Retina (tissue), 1 donor: ENCODE measurements at regions not wholly inside any gene's neighbourhood (a gene's known extent, or its start where the extent isn't known, plus 50 kb on each side); places are given as distances from the start of the nearest gene placed in this dataset.
A peak's percentile ranks its signal among the peaks of the same experiment; 100 is the strongest.

ENCODE experiments used
- DNase-seq: peaks from one replicate; pipeline ENCODE4 v3.0.0-alpha.2; 2016

DNA sequence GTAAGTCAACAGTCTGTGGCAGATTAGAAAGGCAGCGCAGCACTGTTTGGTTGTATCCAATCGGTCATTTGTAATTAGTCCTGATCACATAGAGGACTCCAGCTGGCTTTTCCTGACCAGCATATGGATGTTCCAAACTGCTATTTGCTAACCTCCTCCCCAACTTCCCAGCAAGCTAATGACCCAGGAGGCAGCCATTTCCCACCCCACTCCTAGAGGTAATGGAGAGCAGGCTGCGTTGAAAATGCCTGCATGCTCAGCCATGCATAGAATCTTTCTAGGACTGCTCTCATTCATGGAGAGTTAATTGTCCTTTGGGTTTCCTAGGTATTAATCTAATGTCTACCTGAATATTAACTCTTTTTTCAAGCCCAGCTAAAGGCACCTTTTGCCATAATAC is 850.6 kb upstream of the WWC1 start:
- DNase-seq = peak; percentile 41

DNA sequence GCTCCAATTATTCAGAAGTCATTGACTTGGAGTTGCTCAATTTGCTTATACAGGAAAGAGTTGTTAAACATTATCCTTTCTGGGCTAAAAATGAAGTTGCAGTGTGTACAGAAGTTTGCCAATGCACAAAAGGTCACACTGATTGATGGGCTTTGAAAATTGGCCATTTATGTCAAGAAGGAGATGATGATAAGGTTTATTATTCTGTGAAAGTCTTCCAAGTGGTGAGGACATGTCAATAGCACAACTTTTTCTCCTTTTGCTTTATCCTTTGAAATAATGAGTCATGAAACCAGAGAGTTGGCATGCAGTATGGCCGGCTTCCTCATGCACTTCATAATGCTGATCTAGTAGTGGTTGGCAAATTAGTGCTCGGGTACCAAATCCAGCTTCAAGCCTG is 848.5 kb upstream of the WWC1 start:
- no peak for DNase-seq

DNA sequence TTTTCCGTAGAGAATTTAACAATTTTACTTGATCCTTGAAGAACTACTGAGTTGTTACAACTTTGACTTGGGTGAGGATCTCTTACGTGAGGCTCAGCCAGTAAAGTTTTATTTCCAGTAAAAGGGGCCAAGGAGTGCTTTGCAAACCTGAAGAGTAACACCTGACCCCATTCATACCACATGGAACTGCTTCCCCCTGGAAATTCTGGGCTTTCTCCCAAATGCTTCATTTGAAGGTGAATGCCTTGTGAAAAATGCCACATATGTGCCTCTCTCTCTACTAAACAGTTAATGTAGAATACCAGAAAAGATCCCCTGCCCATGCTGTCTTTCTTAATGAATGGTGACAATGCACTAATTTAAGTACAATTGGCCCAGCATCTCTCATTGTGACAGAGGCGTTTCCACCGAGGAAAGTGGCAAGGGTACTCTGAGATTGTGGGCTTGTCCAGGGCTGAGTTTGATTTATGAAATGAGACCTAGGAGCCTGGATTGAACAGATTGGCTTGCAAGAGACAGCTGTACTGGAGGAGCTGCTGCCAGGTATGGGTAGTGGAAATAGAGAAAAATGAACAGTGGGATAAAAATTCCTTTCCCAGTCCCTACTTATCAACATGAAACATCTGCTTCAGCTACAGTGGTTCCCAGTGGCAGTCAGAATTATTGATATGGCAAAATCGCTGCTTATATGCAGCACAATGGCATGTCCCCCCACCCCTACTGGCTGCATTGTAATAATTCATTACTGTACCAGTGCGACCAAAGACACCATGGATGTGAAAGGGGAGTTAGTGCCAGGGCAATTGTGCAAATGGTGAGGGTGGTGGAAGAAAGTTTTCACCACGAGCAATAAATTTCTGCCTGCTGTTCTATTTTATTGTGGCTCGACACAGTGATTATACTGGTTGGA is 843.7 kb upstream of the WWC1 start:
- DNase-seq = peak; percentile 25

DNA sequence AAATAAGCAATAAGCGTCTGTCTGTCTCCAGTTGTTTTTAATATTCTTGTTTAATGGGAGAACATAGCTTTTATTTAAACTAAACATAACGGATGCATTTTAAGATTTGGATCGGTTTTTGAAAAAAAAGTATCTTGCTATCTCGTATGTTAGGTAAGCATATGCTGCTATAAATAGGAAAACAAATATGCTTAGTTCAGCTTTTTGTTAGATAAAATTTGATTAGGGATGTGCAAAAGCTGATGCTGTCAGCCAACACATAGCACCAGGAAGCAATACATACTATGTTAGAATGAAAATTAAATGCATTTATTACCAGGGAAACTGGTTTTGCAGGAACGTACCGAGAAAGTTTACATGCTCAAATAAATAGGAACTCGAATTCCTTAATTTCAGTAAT is 843.1 kb upstream of the WWC1 start:
- no peak for DNase-seq

DNA sequence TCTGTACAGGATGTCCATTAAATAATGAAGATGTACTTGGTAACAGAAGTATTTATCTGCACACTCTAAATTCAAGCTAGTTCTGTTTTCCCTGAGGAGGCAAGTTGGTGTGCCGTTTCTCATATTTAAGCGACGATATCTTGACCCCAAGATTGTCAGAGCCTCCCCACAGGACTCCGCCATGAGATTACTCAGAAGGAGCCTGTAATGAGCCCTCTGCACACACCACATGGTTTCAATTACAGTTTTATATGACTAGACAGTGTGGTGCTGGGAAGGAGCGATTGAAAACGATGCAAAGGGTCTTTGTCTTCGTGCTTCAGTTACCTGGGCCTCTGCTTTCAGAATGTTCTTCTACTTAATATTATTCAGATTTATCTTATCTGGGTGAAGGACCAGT is 840.4 kb upstream of the WWC1 start:
- no peak for DNase-seq

DNA sequence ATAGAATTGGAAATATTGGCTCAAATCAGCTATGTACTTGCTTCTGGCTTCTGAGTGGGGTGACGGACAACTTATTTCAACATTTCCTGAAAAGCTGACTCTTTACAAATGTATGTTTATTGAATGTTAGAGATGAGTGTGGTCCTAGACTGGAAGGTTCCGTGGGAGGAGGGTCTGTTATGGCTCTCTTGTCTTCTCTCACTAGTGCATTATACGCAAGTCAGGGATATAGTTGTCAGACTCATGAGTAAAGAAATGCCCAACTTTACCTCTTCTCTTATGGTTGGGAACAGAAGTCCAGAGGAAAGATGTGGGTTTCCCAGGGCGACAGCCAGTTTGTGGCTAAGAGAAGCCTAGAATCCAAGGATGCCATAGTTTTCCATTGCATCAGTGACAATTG is 839.3 kb upstream of the WWC1 start:
- no peak for DNase-seq

DNA sequence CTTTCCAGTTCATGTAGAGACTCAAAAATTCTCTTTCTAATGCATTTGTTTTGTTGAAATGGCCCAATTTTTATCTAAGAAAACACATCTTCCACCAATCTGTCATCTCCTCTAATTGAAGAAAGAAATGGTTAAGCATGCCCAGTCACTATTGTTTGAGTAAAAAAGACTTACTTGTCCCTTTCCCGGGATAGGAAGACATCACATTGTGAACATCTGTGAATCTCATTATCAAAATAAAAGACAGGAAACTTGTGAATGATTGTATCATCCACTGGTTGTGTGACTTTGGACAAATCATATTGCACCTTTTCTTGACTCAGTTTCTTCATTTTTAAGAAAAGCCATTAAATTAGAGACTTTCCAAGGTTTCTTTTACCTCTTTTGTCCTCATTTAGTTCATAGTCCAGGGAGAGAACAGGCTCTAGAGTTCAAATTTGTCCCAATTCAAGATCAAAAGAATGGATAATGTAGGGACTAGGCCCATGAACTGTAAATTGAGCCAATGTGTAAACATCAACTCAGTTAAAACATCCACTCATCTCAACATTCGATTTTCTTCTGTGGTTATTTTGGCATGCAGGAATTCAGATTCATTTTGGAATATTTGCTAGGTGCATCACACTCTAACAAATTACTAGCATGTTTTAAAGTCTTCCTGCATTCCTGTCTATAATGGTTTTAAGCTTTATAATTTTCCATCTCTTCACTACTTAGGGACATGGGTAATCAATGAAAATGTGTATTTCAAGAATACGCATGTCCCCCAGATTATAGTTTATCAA is 838.0 kb upstream of the WWC1 start:
- DNase-seq = no peak

DNA sequence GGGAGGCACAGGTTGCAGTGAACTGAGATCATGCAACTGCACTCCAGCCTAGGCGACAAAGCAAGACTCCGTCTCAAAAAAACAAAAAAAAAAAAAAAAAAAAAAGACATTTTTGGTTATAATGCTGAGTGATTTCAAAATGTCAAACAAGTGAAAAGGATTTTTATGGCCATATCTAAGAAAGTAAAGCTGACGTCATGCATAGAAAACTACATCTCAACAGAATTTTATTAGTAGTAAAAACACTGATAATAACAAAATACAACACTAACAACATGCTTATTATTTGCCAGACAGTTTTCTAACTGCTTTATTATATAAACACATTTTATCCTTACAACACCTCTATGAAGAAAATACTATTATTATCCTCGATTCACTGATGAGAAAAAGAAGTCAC is 833.0 kb upstream of the WWC1 start:
- no peak for DNase-seq

DNA sequence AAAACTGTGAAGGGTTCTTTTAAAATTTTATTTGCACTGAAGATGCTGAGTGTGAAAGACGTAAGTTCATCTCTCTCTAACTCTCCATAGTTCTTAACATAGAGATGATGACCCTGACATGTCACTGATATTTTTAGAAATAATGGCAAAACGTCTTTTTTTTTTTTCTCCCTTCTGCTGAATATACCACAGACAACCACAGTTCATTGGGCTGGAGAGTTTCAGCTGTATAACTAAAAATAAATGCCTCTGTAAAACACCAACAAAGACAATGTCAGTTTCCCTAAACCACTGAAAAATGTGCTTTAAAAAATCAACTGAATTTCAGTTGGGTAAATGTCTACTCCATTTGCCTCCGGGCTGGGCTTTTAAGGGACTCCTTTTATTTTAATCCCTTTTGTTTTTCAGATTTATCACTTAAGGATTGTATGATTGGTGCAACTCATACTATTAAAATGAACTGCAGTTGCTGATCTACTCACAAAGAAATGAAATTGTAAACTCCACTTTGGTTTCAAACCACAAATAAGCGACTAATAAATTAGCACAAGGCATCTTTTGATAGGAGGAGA is 830.9 kb upstream of the WWC1 start:
- DNase-seq = no peak

DNA sequence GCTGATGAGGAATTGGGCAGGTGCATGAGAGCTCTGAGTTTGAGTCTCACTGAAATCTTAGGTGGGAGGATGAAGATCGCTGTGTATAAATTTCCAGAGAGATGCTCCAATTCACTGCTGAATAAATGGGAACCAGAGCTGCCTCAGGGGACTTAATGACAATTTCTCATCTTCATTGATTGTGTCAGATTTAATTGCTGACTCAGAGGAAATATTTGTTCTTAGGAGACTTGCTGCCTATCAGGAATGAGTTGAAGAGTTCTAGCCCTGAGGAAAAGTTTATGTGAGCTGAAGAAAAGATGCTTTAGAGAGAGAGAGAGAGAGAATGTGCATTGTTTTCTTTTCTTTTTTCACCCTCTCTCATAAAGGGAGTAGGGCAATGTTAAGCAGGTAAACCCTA is 827.5 kb upstream of the WWC1 start:
- no peak for DNase-seq

DNA sequence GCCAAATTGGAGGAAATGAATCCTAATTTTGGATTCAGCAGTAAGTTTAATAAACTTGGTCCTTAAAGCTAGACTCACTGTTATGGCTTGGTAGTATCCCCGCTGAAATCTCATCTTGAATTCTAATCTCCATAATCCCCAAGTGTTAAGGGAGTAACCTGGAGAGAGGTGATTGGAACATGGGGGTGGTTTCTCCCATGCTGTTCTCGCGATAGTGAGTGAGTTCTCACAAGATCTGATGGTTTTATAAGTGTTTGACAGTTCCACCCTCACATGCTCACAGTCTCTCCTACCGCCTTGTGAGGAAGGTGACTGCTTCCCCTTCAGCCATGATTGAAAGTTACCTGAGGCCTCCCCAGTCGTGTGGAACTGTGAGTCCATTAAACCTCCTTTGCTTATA is 824.5 kb upstream of the WWC1 start:
- DNase-seq = no peak

DNA sequence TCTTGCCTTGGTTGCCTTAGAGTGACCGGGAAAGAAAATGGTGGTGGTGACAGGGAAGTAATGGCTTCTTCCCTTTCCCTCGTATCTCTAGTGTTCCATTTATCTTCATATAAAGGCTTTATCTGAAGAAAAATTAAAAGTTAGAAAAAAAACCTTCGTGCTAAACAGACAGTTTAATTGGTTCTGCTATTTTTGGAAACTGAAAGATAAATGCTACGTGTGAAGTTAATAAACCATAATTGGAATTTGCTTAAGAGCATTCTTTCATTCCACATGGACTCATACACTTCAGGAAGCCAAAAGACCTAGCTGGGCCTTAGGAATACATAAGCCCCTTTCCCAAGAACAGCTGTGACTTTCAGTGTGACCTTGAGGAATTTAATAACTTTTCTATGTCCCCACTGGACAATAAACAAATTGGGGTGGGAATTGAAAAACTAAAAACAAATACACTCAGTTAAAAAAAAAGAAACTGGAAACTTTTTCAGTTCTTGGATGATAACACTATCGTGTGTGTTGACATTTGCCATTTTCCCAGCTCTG is 818.8 kb upstream of the WWC1 start:
- no peak for DNase-seq

DNA sequence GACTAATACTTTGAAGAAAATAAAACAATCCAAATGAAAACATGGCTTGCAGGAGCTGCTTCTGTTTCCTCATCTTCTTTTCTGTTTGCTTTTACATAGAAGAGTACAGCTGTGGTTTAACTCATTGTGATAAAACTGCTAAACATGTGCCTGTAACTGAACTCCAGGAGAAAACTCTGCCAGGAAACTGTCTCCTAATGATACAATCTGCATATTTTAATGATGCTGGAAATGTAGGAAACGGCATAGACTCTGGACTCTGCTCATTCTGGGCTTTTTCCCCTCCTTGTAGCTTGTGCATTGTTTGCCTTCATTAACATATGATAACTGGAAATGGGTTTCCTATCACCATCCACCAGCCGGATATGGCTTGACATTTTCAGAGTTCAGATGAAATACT is 813.3 kb upstream of the WWC1 start:
- DNase-seq = no peak

DNA sequence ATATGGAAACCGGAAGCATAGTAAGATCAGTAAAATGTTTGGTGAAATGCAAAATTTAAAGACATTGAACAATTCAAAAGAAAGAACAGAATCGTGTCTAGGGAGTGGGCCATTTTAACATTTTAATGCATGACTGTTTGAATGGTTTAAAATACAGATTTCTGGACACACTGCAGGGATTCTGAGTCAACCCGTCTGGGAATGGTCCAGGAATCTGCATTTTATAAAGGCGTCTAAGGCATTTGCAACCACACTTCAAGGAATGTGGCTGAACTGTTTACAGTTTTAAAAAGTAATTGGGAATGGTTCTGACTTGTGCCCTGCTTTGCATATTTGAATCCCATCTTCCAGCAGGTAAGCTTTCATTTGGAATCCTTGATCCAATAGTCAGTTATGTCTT is 811.7 kb upstream of the WWC1 start:
- DNase-seq = no peak

DNA sequence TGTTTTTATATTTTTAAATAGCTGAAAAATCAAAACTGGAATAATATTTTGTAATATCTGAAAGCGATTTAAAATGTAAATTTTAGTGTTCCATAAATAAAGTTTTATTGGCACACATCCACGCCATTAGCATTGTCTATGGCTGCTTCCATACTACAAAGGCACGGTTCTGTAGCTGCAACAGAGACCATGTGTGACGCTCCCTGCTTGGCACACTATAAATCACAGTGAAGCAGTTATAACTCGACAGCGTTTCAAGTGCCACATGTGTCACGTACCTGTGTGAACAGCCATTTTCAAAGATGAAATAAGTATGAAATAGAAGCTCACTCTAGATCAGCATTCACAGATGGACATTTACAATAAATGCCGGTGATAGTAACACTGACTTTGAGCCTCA is 810.1 kb upstream of the WWC1 start:
- DNase-seq = no peak

DNA sequence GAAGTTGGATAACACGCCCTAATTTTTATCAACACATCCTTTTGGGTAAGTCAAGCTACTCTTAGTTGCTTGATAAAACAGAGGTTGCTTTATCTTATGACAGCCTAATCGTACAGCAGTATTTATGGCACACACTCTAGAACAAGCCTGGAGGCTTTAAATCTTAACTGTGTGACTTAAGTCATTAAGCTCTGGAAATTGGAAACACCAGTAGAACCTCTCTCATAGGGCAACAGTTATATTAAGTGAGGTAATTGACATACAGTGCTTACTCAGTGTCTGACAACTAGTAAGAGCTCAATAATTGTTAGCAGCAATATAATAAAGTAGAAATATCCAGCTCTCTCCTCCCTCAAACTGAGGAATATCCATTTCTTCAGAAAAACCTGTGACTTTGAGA is 808.9 kb upstream of the WWC1 start:
- DNase-seq = no peak

DNA sequence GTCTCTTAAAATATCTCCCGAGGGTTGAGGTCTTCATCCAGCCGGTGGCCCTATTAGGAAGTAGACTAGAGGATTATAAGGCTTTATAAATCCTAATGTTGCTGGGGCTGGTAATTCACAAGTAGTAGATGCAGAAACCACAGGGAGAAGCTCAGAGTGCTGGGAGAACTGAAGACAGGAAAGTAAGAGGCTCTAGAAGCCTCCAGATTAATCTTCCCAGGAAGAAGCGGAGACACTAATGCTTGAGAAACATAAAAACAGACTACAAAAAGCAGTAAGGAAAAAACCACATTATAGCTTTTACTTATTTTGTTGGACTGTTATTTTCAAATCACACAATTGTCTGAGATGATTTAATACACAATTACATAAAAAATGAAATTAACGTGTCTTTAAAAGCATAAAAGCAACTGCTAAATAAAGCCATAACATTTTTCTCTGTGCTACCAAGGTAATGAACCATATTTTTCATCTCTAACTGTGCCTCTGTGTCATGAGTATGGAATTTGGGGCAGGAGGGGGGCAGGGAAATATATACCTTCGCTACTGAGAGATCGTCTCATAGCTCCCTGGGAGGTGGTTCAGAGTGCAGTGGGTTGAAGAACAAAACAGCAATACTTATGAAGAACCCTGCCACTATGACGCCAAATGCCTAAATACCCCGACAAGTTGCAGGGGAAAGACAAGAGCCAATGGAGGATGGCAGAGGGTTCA is 806.2 kb upstream of the WWC1 start:
- no peak for DNase-seq

DNA sequence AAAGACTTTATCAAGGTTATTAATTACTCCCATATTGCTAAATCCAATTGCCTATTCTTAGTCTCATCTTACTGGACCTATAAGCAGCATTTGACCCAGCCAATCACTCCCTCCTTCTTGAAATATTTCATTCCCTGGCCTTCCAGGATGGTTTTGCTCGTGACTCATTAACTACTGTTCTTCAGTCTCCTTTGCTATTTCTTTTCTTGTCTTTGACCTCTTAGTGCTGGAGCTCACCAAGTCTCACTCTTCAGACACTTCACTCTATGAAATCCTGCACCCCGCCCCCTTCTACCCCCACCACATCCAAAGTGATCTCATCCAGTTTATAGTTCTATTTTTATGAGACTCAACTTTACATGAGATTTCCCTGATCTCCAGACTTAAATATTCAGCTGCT is 803.1 kb upstream of the WWC1 start:
- DNase-seq = no peak

DNA sequence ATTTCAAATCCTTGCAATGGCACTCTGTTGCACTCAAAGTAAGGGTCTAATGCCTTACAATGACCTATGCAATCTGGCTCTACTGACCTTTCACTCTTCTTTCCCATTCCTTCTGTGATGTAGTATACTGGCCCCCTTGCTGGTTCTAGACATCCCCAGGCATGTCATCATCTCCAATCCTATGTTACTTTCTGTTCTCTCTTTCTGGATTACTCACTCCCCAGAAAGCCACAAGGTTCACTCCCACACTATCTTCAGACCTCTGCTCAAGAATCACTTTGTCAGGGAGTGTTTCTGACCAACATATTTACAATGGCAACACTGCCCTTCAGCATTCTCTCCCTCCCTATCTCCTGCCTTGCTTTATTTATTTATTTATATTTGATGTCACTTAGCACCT is 802.2 kb upstream of the WWC1 start:
- no peak for DNase-seq

DNA sequence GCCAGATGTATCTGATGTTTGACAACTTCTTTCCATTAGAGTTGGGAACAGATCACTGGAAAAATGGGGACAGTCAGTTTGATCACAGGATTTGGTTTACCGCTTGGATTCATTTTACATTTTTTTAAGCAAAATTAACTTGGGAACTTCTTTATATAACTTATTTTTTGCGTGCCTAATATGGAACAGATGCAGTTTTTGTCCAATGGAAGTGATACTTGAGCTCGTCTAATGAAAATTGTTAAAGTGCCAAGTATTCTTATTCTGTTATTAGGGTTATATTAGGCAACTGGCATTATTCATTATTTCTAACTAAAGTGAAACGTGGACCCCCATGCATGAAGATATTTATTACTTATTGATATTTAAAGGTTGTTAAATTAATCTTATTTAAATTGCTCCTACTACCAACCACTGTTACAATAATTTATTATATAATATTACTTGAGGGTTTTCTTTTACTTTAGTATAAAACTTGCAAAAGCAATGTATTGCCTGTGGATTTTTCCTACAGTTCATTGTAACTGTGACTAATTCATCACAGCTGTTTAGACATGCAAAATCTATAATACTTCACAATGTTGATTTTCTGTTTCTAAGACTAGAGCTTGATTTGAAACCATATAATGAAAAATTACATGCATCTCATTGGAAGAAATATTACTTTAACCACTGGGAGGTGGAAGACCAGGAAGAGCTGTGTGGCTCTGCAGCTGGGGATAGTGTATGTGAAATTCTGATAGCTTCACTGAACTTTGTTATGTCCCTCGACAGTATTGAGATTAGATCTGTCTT is 787.3 kb upstream of the WWC1 start:
- DNase-seq = no peak

DNA sequence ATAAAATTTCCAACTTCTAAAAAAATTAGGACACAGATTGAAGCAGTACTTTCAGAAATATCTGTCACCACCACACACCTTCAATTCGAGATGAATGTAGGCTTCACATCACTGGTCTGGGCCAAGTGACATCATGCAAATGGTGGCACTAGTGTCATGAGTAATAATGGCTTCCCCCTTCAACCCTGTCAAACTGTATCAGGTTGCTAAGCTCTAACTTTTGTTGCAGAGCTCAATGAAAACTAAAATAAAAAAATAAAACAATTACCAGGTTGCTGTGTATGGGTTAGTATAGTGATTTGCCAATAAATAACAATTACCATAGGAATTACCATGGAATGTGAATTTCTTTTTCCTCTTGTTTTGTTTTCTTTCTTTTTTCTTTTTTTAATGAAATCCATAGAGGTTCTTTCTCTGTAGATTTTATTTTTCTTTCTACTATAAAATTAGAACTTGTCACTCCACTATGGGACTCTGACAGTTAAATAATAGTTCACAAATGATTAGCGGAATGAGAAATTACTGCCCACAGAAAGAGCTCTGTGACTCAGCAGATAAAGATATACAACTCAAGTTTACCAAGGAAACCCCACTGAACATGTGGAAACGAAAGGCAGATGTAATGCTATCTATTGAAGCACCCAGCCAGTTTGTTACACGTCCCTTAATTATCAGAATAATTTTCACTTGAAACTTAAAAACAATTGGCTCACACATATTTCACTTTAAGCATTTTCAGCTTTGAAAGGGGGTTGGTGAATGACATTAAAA is 783.8 kb upstream of the WWC1 start:
- DNase-seq = no peak
